ENCODE measurements at regions not wholly inside any gene's neighbourhood (a gene's known extent, or its start where the extent isn't known, plus 50 kb on each side); places are given as distances from the start of the nearest gene placed in this dataset.

DNA sequence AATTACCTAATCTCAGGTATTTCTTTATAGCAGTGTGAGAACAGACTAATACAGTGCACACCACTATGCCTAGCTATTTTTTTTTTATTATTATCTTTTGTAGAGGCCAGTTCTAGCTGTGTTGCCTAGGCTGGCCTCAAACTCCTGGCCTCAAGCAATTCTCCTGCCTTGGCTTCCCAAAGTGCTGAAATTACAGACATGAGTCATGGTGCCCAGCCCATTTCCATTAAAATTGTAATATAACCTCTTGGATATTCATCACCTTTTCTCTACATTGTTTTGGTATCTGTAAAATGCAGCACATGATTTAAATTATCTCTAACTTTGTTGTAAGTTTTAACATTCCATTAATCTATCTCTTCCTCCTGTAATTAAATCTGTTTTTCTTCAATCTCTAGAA is 2052.9 kb downstream of the ARAP2 start:
- TF ChIP-seq EZH2 (IDR thresholded peaks at IDR 0.05; ENCODE audit: borderline replicate concordance) = no peak
- TF ChIP-seq, protein P1, sequence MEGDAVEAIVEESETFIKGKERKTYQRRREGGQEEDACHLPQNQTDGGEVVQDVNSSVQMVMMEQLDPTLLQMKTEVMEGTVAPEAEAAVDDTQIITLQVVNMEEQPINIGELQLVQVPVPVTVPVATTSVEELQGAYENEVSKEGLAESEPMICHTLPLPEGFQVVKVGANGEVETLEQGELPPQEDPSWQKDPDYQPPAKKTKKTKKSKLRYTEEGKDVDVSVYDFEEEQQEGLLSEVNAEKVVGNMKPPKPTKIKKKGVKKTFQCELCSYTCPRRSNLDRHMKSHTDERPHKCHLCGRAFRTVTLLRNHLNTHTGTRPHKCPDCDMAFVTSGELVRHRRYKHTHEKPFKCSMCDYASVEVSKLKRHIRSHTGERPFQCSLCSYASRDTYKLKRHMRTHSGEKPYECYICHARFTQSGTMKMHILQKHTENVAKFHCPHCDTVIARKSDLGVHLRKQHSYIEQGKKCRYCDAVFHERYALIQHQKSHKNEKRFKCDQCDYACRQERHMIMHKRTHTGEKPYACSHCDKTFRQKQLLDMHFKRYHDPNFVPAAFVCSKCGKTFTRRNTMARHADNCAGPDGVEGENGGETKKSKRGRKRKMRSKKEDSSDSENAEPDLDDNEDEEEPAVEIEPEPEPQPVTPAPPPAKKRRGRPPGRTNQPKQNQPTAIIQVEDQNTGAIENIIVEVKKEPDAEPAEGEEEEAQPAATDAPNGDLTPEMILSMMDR (IDR thresholded peaks at IDR 0.05; ENCODE audit: poor library complexity) = no peak
